SK-N-SH treated with all-trans-retinoic acid at 6 μM for 48 hours (cell line): ENCODE measurements at regions not wholly inside any gene's neighbourhood (a gene's known extent, or its start where the extent isn't known, plus 50 kb on each side); places are given as distances from the start of the nearest gene placed in this dataset.

Experiments
- ARNTL ChIP-seq: fragments of 450-650 bp; formaldehyde crosslinking; IDR thresholded peaks from 2 replicates; pipeline ENCODE4 v1.5.0; 2020; ENCODE audit warnings: low read depth, mild to moderate bottlenecking, moderate library complexity, borderline replicate concordance
- CSDC2 ChIP-seq: fragments of 250-450 bp; sonication (Bioruptor Pico); IDR thresholded peaks from 2 replicates; pipeline ENCODE4 v1.5.0; 2020; ENCODE audit warnings: mild to moderate bottlenecking, moderate library complexity
- ESRRG ChIP-seq: fragments of 250-450 bp; sonication (Bioruptor Pico); IDR thresholded peaks from 2 replicates; pipeline ENCODE4 v1.6.1; 2021; ENCODE audit warnings: mild to moderate bottlenecking
- SNAI2 ChIP-seq: fragments of 250-450 bp; sonication (Bioruptor Pico); IDR thresholded peaks from 2 replicates; pipeline ENCODE4 v1.5.0; 2020; ENCODE audit warnings: mild to moderate bottlenecking, moderate library complexity
- ZFP3 ChIP-seq: fragments of 250-450 bp; sonication (Bioruptor Pico); IDR thresholded peaks from 2 replicates; pipeline ENCODE4 v1.5.0; 2020; ENCODE audit warnings: mild to moderate bottlenecking, moderate library complexity
- TF ChIP-seq, protein P1 (sequence below): fragments of 250-450 bp; sonication (Bioruptor Pico); IDR thresholded peaks from 2 replicates; pipeline ENCODE4 v1.5.1; 2020; ENCODE audit warnings: low read depth, mild to moderate bottlenecking, moderate library complexity

DNA sequence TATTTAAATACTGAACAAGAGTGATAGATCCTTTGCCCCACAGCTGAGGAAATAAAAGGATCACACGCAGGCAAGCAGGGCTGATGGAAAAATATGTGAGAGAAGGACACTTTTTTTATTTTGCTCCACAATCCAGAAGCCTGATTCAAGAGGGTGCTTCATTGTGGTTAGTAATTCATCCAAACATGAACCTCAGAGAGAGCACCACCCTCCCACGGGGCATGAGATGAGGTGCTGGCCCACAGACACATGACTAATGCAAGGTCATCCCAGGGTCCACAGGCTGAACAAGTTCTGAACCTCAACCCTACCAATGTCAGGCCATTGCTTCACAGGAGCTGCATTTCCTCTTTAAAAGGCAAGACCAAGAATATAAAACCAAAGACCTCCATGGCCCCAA is 239.6 kb downstream of the MREG start:
- no peak for TF ChIP-seq SNAI2 (CRISPR knock-in tag)
- TF ChIP-seq, protein P1, sequence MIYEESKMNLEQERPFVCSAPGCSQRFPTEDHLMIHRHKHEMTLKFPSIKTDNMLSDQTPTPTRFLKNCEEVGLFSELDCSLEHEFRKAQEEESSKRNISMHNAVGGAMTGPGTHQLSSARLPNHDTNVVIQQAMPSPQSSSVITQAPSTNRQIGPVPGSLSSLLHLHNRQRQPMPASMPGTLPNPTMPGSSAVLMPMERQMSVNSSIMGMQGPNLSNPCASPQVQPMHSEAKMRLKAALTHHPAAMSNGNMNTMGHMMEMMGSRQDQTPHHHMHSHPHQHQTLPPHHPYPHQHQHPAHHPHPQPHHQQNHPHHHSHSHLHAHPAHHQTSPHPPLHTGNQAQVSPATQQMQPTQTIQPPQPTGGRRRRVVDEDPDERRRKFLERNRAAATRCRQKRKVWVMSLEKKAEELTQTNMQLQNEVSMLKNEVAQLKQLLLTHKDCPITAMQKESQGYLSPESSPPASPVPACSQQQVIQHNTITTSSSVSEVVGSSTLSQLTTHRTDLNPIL (CRISPR knock-in tag) = no peak
- TF ChIP-seq ARNTL (CRISPR knock-in tag) = no peak
- TF ChIP-seq ESRRG (CRISPR knock-in tag) = no peak
- no peak for TF ChIP-seq CSDC2 (CRISPR knock-in tag)
- no peak for TF ChIP-seq ZFP3 (CRISPR knock-in tag)
